Right atrium auricular region (tissue), 2 donors: ENCODE measurements at regions not wholly inside any gene's neighbourhood (a gene's known extent, or its start where the extent isn't known, plus 50 kb on each side); places are given as distances from the start of the nearest gene placed in this dataset.
A peak's percentile ranks its signal among the peaks of the same experiment; 100 is the strongest.

Experiments used
- DNase-seq: peaks from one replicate; pipeline ENCODE4 v3.0.0-alpha.2; 2019; ENCODE audit warnings: low spot score
- H3K27ac ChIP-seq, 2 donors: fragments of 200-600 bp; sonication (generic); 1 replicate in 1 of 2; 2 replicates in 1 of 2; pipeline ENCODE4 v1.5.1; 2016 to 2019
- H3K27me3 ChIP-seq, 2 donors: fragments of 200-600 bp; sonication (generic); one replicate each; pipeline versions ENCODE4 v1.5.1 to v1.6.0; 2017 to 2019
- H3K36me3 ChIP-seq: fragments of 200-600 bp; sonication (generic); one replicate; pipeline ENCODE4 v1.5.1; 2016
- H3K4me1 ChIP-seq, 2 donors: fragments of 200-600 bp; sonication (generic); one replicate each; pipeline versions ENCODE4 v1.5.1 to v1.6.0; 2017 to 2019
- H3K4me3 ChIP-seq, 2 donors: fragments of 200-600 bp; sonication (generic); 1 replicate in 1 of 2; 2 replicates in 1 of 2; pipeline ENCODE4 v1.5.1; 2017 to 2019; ENCODE audit warnings: mild to moderate bottlenecking in 1 of 2, moderate library complexity in 1 of 2
- H3K9me3 ChIP-seq, 2 donors: fragments of 200-600 bp; sonication (generic); one replicate each; pipeline ENCODE4 v1.5.1; 2019
- TF ChIP-seq, protein P1 (sequence below), 2 donors: fragments of 200-600 bp; sonication (generic); IDR thresholded peaks; one replicate each; pipeline ENCODE4 v1.5.1; 2019; ENCODE audit warnings: antibody characterized with exemption in 2 of 2

DNA sequence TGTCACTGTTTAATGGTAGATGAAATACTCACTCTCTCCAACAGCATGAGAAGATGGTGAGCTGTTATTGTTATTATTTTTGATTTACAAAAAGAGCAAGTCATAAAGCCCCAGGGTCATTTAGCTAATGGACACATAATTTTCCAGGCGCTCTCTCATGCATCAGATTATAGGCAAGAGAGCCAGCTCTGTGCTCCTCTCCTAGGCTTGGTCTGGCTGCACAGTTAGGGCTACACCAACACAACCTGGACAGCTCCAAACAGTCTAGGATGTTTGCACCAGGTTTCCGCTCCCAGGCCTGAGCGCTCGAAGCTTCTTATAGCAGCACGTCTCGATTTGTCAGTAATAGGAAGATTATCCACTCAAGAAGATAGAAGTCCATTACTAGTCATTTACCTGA is 123.7 kb downstream of the FAM43A start:
- Histone ChIP-seq H3K4me3 (no peak overlapping the region), H3K27ac (no peak overlapping the region), H3K36me3 (no peaks in the 10 kb centered on the region), H3K9me3 (no peaks in the 10 kb centered on the region), H3K4me1 (no peaks in the 10 kb centered on the region), H3K27me3 (no peaks in the 10 kb centered on the region)
- no peak for DNase-seq
- TF ChIP-seq, protein P1, sequence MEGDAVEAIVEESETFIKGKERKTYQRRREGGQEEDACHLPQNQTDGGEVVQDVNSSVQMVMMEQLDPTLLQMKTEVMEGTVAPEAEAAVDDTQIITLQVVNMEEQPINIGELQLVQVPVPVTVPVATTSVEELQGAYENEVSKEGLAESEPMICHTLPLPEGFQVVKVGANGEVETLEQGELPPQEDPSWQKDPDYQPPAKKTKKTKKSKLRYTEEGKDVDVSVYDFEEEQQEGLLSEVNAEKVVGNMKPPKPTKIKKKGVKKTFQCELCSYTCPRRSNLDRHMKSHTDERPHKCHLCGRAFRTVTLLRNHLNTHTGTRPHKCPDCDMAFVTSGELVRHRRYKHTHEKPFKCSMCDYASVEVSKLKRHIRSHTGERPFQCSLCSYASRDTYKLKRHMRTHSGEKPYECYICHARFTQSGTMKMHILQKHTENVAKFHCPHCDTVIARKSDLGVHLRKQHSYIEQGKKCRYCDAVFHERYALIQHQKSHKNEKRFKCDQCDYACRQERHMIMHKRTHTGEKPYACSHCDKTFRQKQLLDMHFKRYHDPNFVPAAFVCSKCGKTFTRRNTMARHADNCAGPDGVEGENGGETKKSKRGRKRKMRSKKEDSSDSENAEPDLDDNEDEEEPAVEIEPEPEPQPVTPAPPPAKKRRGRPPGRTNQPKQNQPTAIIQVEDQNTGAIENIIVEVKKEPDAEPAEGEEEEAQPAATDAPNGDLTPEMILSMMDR (IDR thresholded peaks at IDR 0.05) = no peak

DNA sequence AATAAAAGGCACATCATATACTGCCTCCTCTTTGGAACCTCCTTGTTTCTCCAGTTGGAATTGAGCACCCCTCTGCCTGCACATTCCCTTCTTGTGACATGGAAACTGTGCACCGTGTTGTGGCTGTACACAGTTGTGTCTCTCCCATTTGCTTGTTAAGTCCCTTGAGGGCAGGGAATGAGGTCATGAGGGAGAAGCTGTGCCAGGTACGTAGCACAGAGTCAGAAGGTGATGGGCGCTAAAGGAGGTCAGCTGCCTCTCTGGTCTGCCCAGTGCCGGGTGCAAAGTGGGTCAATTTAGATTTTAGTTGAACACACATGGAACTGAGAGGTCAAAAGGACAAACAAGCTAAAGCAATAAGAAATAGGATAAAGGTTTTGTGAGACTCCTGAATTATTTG is 124.4 kb downstream of the FAM43A start:
- no peak overlapping the region for H3K27ac ChIP-seq
- H3K4me1 ChIP-seq = no peaks in the 10 kb centered on the region
- TF ChIP-seq, protein P1 (IDR thresholded peaks at IDR 0.05) = no peak
- H3K9me3 ChIP-seq = no peaks in the 10 kb centered on the region
- H3K36me3 ChIP-seq = no peaks in the 10 kb centered on the region
- H3K4me3 ChIP-seq = no peak overlapping the region
- DNase-seq = no peak
- H3K27me3 ChIP-seq = no peaks in the 10 kb centered on the region

DNA sequence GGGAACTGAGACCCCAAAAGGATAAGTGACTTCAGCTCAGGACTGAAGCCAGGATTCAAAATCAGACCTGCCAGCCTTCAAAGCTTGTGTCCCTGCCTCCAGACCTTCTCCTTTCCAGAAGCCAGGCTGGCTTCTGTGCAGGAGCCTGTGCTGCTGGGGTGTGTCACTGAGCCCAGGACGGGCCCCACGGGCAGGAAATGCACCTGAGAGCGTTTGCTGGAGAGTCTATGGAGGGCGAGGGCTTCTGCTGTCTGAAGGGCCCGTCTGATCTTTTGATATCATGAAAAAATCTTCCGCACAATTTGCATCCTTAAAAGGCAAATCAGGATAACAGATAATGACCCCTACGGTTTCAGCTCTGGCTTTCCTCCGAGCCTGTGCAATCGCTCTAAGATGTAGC is 125.4 kb downstream of the FAM43A start:
- Histone ChIP-seq H3K4me3 (no peak overlapping the region), H3K36me3 (no peaks in the 10 kb centered on the region), H3K27ac (no peak overlapping the region), H3K27me3 (no peaks in the 10 kb centered on the region), H3K9me3 (no peaks in the 10 kb centered on the region), H3K4me1 (no peaks in the 10 kb centered on the region)
- no peak for DNase-seq
- TF ChIP-seq, protein P1 (IDR thresholded peaks at IDR 0.05) = no peak

DNA sequence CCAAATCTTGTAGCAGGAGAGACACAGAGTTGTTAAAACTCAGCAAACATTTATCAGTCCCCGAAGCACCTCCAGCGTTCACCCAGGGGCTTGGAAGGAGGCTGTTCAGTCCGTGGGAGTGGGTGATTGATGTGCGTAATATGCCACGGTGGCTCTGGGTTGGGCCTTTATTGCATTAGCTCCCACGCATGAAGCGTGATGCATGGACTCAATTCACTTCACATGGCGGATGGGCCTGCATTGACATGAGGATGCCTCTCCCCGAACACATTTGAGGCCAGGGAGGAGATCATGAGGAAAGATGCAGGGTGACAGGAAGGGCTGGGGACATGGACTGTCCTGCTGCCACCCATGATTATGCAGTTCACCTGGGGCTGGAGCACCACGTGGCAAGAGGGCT is 126.5 kb downstream of the FAM43A start:
- no peak overlapping the region for H3K27ac ChIP-seq
- H3K36me3 ChIP-seq = no peaks in the 10 kb centered on the region
- no peak for DNase-seq
- no peaks in the 10 kb centered on the region for H3K9me3 ChIP-seq
- H3K27me3 ChIP-seq = no peaks in the 10 kb centered on the region
- H3K4me1 ChIP-seq = no peaks in the 10 kb centered on the region
- TF ChIP-seq, protein P1 (IDR thresholded peaks at IDR 0.05) = no peak
- H3K4me3 ChIP-seq = no peak overlapping the region

DNA sequence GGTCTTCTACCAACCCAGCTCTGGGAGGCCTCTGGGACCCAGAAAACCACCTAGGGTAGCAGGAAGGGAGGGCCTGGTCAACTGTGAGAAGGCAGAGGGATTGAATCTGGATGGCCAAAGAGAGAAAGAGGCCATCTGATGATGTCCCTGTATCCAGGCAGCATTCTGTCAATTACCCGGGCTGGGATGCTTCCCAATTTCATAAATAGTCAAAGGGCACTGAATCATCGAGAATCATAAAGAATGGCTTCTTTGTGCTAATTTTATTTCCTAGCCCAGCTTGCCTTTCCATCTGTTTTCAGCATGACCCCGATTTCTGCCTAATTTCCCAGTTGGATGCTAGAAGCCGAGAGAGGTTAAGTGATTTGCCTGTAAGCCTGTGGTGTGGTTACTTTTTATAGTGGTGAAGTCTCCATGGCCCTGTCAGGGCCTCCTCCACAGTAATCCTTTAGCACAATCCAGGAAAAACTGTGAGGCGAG is 129.2 kb downstream of the FAM43A start:
- H3K27me3 ChIP-seq = no peaks in the 10 kb centered on the region
- H3K9me3 ChIP-seq = no peaks in the 10 kb centered on the region
- DNase-seq = no peak
- TF ChIP-seq, protein P1 (IDR thresholded peaks at IDR 0.05) = no peak
- H3K4me3 ChIP-seq = no peak overlapping the region
- H3K27ac ChIP-seq = peak overlapping the region in 1 of 2 donors; percentile 0
- no peaks in the 10 kb centered on the region for H3K36me3 ChIP-seq
- no peaks in the 10 kb centered on the region for H3K4me1 ChIP-seq
